Fibroblast of lung (primary cell): ENCODE measurements at regions not wholly inside any gene's neighbourhood (a gene's known extent, or its start where the extent isn't known, plus 50 kb on each side); places are given as distances from the start of the nearest gene placed in this dataset.

Experiments used
- EZH2 ChIP-seq: IDR thresholded peaks from 2 replicates; pipeline ENCODE4 v1.5.1; 2012; ENCODE audit warnings: low read length, control low read depth, mild to moderate bottlenecking; ENCODE audit errors: missing control alignments
- TF ChIP-seq, protein P1 (sequence below), 2 donors: IDR thresholded peaks in 1 of 2; conservative IDR thresholded peaks in 1 of 2; 1 replicate in 1 of 2; 2 replicates in 1 of 2; pipeline ENCODE4 v1.5.1; 2011 to 2012; ENCODE audit warnings: low read length in 2 of 2, control low read depth in 1 of 2, inconsistent platforms in 1 of 2, low read depth in 1 of 2, mild to moderate bottlenecking in 1 of 2

DNA sequence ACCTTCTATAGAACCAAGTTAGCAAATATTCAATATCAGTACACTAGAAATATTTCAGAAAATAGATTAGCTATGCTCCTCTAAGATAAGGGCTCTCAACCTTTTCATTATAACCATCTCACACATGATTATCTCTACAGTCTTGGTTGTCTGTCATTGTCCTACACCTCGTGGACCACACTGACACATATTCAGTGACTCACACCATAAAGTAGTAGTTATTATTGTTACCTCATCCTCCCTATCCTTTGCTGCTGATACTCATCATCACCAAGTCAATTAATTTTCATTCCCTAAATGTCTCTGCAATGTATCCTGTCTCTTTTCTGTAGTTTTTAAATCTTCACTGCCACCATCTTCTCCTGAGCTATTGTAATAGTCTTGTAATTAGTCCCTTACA, 1309.2 kb upstream of the C9orf72 start:
- TF ChIP-seq, protein P1, sequence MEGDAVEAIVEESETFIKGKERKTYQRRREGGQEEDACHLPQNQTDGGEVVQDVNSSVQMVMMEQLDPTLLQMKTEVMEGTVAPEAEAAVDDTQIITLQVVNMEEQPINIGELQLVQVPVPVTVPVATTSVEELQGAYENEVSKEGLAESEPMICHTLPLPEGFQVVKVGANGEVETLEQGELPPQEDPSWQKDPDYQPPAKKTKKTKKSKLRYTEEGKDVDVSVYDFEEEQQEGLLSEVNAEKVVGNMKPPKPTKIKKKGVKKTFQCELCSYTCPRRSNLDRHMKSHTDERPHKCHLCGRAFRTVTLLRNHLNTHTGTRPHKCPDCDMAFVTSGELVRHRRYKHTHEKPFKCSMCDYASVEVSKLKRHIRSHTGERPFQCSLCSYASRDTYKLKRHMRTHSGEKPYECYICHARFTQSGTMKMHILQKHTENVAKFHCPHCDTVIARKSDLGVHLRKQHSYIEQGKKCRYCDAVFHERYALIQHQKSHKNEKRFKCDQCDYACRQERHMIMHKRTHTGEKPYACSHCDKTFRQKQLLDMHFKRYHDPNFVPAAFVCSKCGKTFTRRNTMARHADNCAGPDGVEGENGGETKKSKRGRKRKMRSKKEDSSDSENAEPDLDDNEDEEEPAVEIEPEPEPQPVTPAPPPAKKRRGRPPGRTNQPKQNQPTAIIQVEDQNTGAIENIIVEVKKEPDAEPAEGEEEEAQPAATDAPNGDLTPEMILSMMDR (conservative IDR thresholded peaks at IDR 0.05 in 1 of 2, IDR thresholded peaks at IDR 0.05 in 1 of 2; ENCODE audit: low read depth in 1 of 2, low read length in 2 of 2): no peak
- TF ChIP-seq EZH2: no peak
